B cell (primary cell): ENCODE measurements at regions not wholly inside any gene's neighbourhood (a gene's known extent, or its start where the extent isn't known, plus 50 kb on each side); places are given as distances from the start of the nearest gene placed in this dataset.

Source experiments
- ATAC-seq: fragments of 200-7000 bp; cut with Tn5 transposase; one replicate; pipeline ENCODE4 v1.10.0; 2021; ENCODE audit warnings: low read depth, mild to moderate bottlenecking, moderate number of reproducible peaks, moderate library complexity
- CTCF ChIA-PET: fragments of 350-600 bp; sonication (Branson Sonifier 250); formaldehyde crosslinking; loops from one replicate; lab custom pipeline; 2021; ENCODE audit warnings: antibody characterized with exemption, inconsistent platforms; lab: Charles Lee
- POLR2A ChIA-PET: fragments of 350-600 bp; sonication (Branson Sonifier 250); formaldehyde crosslinking; loops from one replicate; lab custom pipeline; 2021; ENCODE audit warnings: antibody characterized with exemption; lab: Charles Lee
- DNase-seq: peaks from one replicate; pipeline ENCODE4 v3.0.0; 2013
- H2AFZ ChIP-seq: 2 replicates; pipeline ENCODE4 v1.6.1; 2012; ENCODE audit warnings: mild to moderate bottlenecking, low read depth, low read length; ENCODE audit not compliant: insufficient read depth, poor library complexity, severe bottlenecking
- H3K27ac ChIP-seq, 2 donors: 1 replicate in 1 of 2; 2 replicates in 1 of 2; pipeline ENCODE4 v1.5.1; 2012 to 2013; ENCODE audit warnings: low read length in 2 of 2, mild to moderate bottlenecking in 2 of 2, moderate library complexity in 1 of 2
- H3K27me3 ChIP-seq, 4 experiments: fragments of 200-600 bp in 1 of 4; sonication (generic) in 1 of 4; replicated peaks in 1 of 4; 1 replicate in 2 of 4; 2 replicates in 2 of 4; pipeline versions ENCODE4 v1.6.1 to v1.7.0; 2013 to 2016; ENCODE audit warnings: low read length in 3 of 4, mild to moderate bottlenecking in 2 of 4, mixed read lengths in 1 of 4, moderate library complexity in 1 of 4; ENCODE audit not compliant: insufficient read depth in 4 of 4, control insufficient read depth in 3 of 4; ENCODE audit errors: control extremely low read depth in 1 of 4
- H3K36me3 ChIP-seq, 2 experiments: replicated peaks in 1 of 2; 1 replicate in 1 of 2; 2 replicates in 1 of 2; pipeline versions ENCODE4 v1.6.1 to v1.7.1; 2013; ENCODE audit warnings: low read length in 1 of 2; ENCODE audit not compliant: insufficient read depth in 2 of 2, control insufficient read depth in 1 of 2; ENCODE audit errors: control extremely low read depth in 1 of 2, extremely low read depth in 1 of 2
- H3K4me1 ChIP-seq, 2 donors: fragments of 200-600 bp in 1 of 2; sonication (generic) in 1 of 2; 1 replicate in 1 of 2; 2 replicates in 1 of 2; pipeline versions ENCODE4 v1.5.1 to v1.6.1; 2013 to 2017; ENCODE audit warnings: low read length in 2 of 2; ENCODE audit not compliant: control insufficient read depth in 2 of 2, insufficient read depth in 2 of 2
- H3K4me2 ChIP-seq: replicated peaks from 2 replicates; pipeline ENCODE3; 2012; ENCODE audit warnings: mild to moderate bottlenecking, low read depth, low read length; ENCODE audit not compliant: poor library complexity, severe bottlenecking
- H3K4me3 ChIP-seq, 5 experiments: fragments of 200-600 bp in 1 of 5; sonication (generic) in 1 of 5; 1 replicate in 3 of 5; 2 replicates in 2 of 5; pipeline versions ENCODE4 v1.5.1 to v1.7.0; 2011 to 2016; ENCODE audit warnings: low read length in 4 of 5, mild to moderate bottlenecking in 4 of 5, low read depth in 2 of 5, control low read depth in 1 of 5, moderate library complexity in 1 of 5; ENCODE audit not compliant: insufficient read depth in 1 of 5; ENCODE audit errors: control extremely low read depth in 1 of 5, extremely low read depth in 1 of 5
- H3K79me2 ChIP-seq: fragments of 200-600 bp; sonication (generic); one replicate; pipeline ENCODE4 v1.6.0; 2016; ENCODE audit warnings: low read length; ENCODE audit not compliant: control insufficient read depth, insufficient read depth
- H3K9ac ChIP-seq: fragments of 200-600 bp; sonication (generic); 2 replicates; pipeline ENCODE4 v1.6.1; 2017; ENCODE audit warnings: mild to moderate bottlenecking, low read length, moderate library complexity
- H3K9me3 ChIP-seq, 3 donors: one replicate each; pipeline versions ENCODE4 v1.6.1 to v1.7.1; 2013; ENCODE audit warnings: low read length in 2 of 3; ENCODE audit not compliant: control insufficient read depth in 2 of 3, insufficient read depth in 1 of 3; ENCODE audit errors: control extremely low read depth in 1 of 3
- H4K20me1 ChIP-seq: 2 replicates; pipeline ENCODE4 v1.6.0; 2012; ENCODE audit warnings: mild to moderate bottlenecking, low read length; ENCODE audit not compliant: insufficient read depth, control insufficient read depth, poor library complexity, severe bottlenecking
- H3K27ac Mint-ChIP-seq: one replicate; pipeline ENCODE4 v1.8.0; 2021; ENCODE audit warnings: mixed read lengths
- H3K27me3 Mint-ChIP-seq: one replicate; pipeline ENCODE4 v1.8.0; 2021; ENCODE audit warnings: mixed read lengths
- H3K4me1 Mint-ChIP-seq: one replicate; pipeline ENCODE4 v1.8.0; 2021; ENCODE audit warnings: mixed read lengths
- H3K4me3 Mint-ChIP-seq: one replicate; pipeline ENCODE4 v1.8.0; 2021; ENCODE audit warnings: mixed read lengths
- H3K9me3 Mint-ChIP-seq: one replicate; pipeline ENCODE4 v1.8.0; 2022; ENCODE audit warnings: mixed read lengths; ENCODE audit not compliant: insufficient read depth
- CTCF ChIP-seq: fragments of 200-600 bp; IDR thresholded peaks from one replicate; pipeline ENCODE4 v1.8.0; 2022; ENCODE audit warnings: antibody characterized with exemption, mild to moderate bottlenecking
- EZH2 ChIP-seq: IDR thresholded peaks from 2 replicates; pipeline ENCODE4 v1.6.1; 2012; ENCODE audit warnings: borderline replicate concordance, low read depth, mild to moderate bottlenecking, moderate library complexity, low read length; ENCODE audit not compliant: insufficient read depth, poor library complexity, severe bottlenecking
- WGBS: methylation state at CpG from one replicate; pipeline ENCODE4 v1.1.5; 2013; ENCODE audit warnings: missing lambda C conversion rate; ENCODE audit not compliant: insufficient coverage; 5-methylcytosine and 5-hydroxymethylcytosine counted together
- intact Hi-C: fragments of 100-400 bp; cut with micrococcal nuclease; formaldehyde crosslinking; loops from one replicate; pipeline ENCODE4 v1.10.0; 2022

GRCh38 chr16:77652399-77652798 is 69.9 kb upstream of the NUDT7 start:
- no peaks in the 10 kb centered on the region for H3K4me1 ChIP-seq
- no peaks in the 10 kb centered on the region for H4K20me1 ChIP-seq
- H3K27ac Mint-ChIP-seq, result no peak overlapping the region
- ATAC-seq (no peak), DNase-seq (no peak)
- POLR2A ChIA-PET, result no interaction called here
- H3K4me3 Mint-ChIP-seq, result no peak overlapping the region
- no peaks in the 10 kb centered on the region for H3K79me2 ChIP-seq
- H3K27ac ChIP-seq, result no peak overlapping the region
- no peaks in the 10 kb centered on the region for H3K9me3 ChIP-seq
- H3K4me2 ChIP-seq, result no peak overlapping the region
- H2AFZ ChIP-seq, result no peak overlapping the region
- no peak overlapping the region for H3K9ac ChIP-seq
- CTCF ChIA-PET, result no interaction called here
- no peaks in the 10 kb centered on the region for H3K9me3 Mint-ChIP-seq
- TF ChIP-seq EZH2, result no peak
- TF ChIP-seq CTCF, result no peak
- peaks cover 11% of the 10 kb centered on the region for H3K27me3 Mint-ChIP-seq
- H3K27me3 ChIP-seq, result peaks cover 0 to 3% (median 1%) of the 10 kb centered on the region in 4 experiments
- intact Hi-C loops, result no loop called here
- no peaks in the 10 kb centered on the region for H3K4me1 Mint-ChIP-seq
- no peaks in the 10 kb centered on the region for H3K36me3 ChIP-seq
- WGBS, result 93% methylated on average over 2 of the region's 4 CpGs
- no peak overlapping the region for H3K4me3 ChIP-seq

GRCh38 chr16:77657016-77657415 is 65.3 kb upstream of the NUDT7 start:
- ChIA-PET POLR2A (no interaction called here), CTCF (no interaction called here)
- peaks cover 0 to 8% (median 1%) of the 10 kb centered on the region in 4 experiments for H3K27me3 ChIP-seq
- no peak overlapping the region for H3K4me2 ChIP-seq
- Mint-ChIP-seq H3K9me3 (no peaks in the 10 kb centered on the region), H3K27me3 (peaks cover 3% of the 10 kb centered on the region), H3K4me1 (no peaks in the 10 kb centered on the region), H3K4me3 (no peak overlapping the region), H3K27ac (no peak overlapping the region)
- H2AFZ ChIP-seq, result no peak overlapping the region
- 57% methylated on average over 5 of the region's 6 CpGs for WGBS
- no peak overlapping the region for H3K9ac ChIP-seq
- DNase-seq (no peak), ATAC-seq (no peak)
- no peaks in the 10 kb centered on the region for H4K20me1 ChIP-seq
- TF ChIP-seq EZH2, result no peak
- TF ChIP-seq CTCF, result no peak
- H3K36me3 ChIP-seq, result no peaks in the 10 kb centered on the region
- H3K79me2 ChIP-seq, result no peaks in the 10 kb centered on the region
- H3K4me1 ChIP-seq, result no peaks in the 10 kb centered on the region
- no peak overlapping the region for H3K4me3 ChIP-seq
- H3K27ac ChIP-seq, result no peak overlapping the region
- intact Hi-C loops, result no loop called here
- no peaks in the 10 kb centered on the region for H3K9me3 ChIP-seq
